Spleen (tissue), 7 donors: ENCODE measurements at regions not wholly inside any gene's neighbourhood (a gene's known extent, or its start where the extent isn't known, plus 50 kb on each side); places are given as distances from the start of the nearest gene placed in this dataset.

Experiments
- POLR2A ChIP-seq, 3 donors: fragments of 450-650 bp; IDR thresholded peaks; one replicate each; pipeline ENCODE4 v1.5.1; 2017; ENCODE audit warnings: antibody characterized with exemption in 3 of 3, mild to moderate bottlenecking in 1 of 3
- TF ChIP-seq, protein P1 (sequence below), 11 experiments: fragments of 200-600 bp in 7 of 11; fragments of 450-650 bp in 4 of 11; sonication (generic) in 4 of 11; IDR thresholded peaks in 8 of 11; conservative IDR thresholded peaks in 3 of 11; 1 replicate in 7 of 11; 2 replicates in 4 of 11; pipeline versions ENCODE4 v1.4.0 to v1.8.0; 2016 to 2021; ENCODE audit warnings: antibody characterized with exemption in 11 of 11, inconsistent platforms in 4 of 11, mild to moderate bottlenecking in 1 of 11
- donor health status: DM: no; HTN: no; CAD: no; lungs with moderate emphysema.
- donor health status: DM: no; HTN: no; CAD: no.
- donor health status: DM: no; HTN: no; CAD: no.

GRCh38 chr17:72562615-72563188 lies 441.9 kb downstream of the SOX9 start:
- TF ChIP-seq, protein P1, sequence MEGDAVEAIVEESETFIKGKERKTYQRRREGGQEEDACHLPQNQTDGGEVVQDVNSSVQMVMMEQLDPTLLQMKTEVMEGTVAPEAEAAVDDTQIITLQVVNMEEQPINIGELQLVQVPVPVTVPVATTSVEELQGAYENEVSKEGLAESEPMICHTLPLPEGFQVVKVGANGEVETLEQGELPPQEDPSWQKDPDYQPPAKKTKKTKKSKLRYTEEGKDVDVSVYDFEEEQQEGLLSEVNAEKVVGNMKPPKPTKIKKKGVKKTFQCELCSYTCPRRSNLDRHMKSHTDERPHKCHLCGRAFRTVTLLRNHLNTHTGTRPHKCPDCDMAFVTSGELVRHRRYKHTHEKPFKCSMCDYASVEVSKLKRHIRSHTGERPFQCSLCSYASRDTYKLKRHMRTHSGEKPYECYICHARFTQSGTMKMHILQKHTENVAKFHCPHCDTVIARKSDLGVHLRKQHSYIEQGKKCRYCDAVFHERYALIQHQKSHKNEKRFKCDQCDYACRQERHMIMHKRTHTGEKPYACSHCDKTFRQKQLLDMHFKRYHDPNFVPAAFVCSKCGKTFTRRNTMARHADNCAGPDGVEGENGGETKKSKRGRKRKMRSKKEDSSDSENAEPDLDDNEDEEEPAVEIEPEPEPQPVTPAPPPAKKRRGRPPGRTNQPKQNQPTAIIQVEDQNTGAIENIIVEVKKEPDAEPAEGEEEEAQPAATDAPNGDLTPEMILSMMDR (IDR thresholded peaks at IDR 0.05 in 8 of 11, conservative IDR thresholded peaks at IDR 0.05 in 3 of 11), result no peak
- TF ChIP-seq POLR2A (IDR thresholded peaks at IDR 0.05), result no peak
